HUES6 (cell line): ENCODE measurements at regions not wholly inside any gene's neighbourhood (a gene's known extent, or its start where the extent isn't known, plus 50 kb on each side); places are given as distances from the start of the nearest gene placed in this dataset.

Experiments
- H3K27ac ChIP-seq: 2 replicates; pipeline ENCODE4 v1.7.0; 2013; ENCODE audit warnings: low read depth, mild to moderate bottlenecking, low read length, inconsistent platforms
- H3K27me3 ChIP-seq: 2 replicates; pipeline ENCODE4 v1.6.1; 2013; ENCODE audit warnings: low read length; ENCODE audit not compliant: control insufficient read depth, insufficient read depth
- H3K36me3 ChIP-seq: 2 replicates; pipeline ENCODE4 v1.6.1; 2013; ENCODE audit warnings: low read length; ENCODE audit not compliant: control insufficient read depth, insufficient read depth
- H3K4me1 ChIP-seq: 2 replicates; pipeline ENCODE4 v1.6.1; 2013; ENCODE audit warnings: low read length; ENCODE audit not compliant: control insufficient read depth, insufficient read depth
- H3K4me3 ChIP-seq: 2 replicates; pipeline ENCODE4 v1.5.1; 2013; ENCODE audit warnings: low read depth, low read length
- H3K9ac ChIP-seq: one replicate; pipeline ENCODE4 v1.6.1; 2013; ENCODE audit warnings: mild to moderate bottlenecking, low read length
- H3K9me3 ChIP-seq: 2 replicates; pipeline ENCODE4 v1.6.1; 2013; ENCODE audit warnings: low read depth, low read length; ENCODE audit not compliant: control insufficient read depth, insufficient read depth

GRCh38 chr11:11738370-11738769 lies 103.4 kb upstream of the USP47 start:
- Histone ChIP-seq H3K27me3 (no peaks in the 10 kb centered on the region), H3K4me3 (no peak overlapping the region), H3K9ac (no peak overlapping the region), H3K27ac (no peak overlapping the region), H3K4me1 (peaks cover 4% of the 10 kb centered on the region), H3K9me3 (no peaks in the 10 kb centered on the region), H3K36me3 (no peaks in the 10 kb centered on the region)

- Histone ChIP-seq H3K9me3 (no peaks in the 10 kb centered on the region), H3K27ac (no peak overlapping the region), H3K4me3 (no peak overlapping the region), H3K9ac (no peak overlapping the region), H3K4me1 (peaks cover 4% of the 10 kb centered on the region), H3K36me3 (no peaks in the 10 kb centered on the region), H3K27me3 (no peaks in the 10 kb centered on the region)
Measured at GRCh38 chr11:11735586-11735985, 106.2 kb upstream of the USP47 start.

DNA sequence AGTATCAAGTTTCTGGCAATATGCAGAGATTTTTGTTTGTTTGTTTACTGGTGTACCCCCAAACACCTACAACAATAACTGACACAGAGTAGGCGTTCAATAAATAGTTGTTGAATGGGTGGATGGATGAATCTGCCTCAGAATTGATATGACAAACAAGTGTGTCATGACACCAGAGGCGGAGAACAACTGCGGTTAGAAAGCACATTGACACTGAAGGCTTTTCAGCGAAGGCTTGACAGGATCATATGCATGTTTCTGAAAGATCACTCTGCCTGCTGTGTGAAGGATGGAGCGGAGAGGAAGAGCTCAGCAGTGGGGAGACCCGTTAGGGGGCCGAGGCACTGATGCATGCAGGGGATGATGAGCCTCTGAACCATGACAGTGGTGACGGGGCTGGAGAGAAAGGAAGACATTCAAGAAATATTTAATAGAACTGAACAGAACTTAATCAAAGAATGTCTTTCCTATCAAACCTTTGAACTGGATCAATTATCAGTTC lies 108.5 kb upstream of the USP47 start:
- H3K27ac ChIP-seq = no peak overlapping the region
- H3K4me3 ChIP-seq = no peak overlapping the region
- H3K27me3 ChIP-seq = no peaks in the 10 kb centered on the region
- H3K36me3 ChIP-seq = no peaks in the 10 kb centered on the region
- H3K9me3 ChIP-seq = no peaks in the 10 kb centered on the region
- H3K4me1 ChIP-seq = peaks cover 4% of the 10 kb centered on the region
- H3K9ac ChIP-seq = no peak overlapping the region

DNA sequence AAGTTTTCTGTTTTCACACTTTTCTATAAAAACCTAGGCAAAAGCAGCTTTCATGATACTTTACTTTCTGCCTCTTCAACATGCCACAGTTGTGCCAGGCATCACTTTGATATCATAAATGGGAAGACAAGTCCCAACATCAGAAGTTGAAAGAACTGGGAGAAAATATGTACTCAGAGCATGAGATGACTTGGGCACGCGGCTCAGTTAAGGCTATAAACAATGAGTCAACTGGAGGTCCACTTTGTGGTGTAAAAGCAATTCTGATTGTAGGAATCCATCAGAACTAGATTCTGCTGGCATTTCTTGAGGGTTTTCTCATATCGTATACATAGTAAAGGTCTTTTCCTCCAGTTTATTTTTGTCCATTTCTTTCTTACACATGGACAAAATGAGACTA lies 109.7 kb upstream of the USP47 start:
- Histone ChIP-seq H3K27me3 (no peaks in the 10 kb centered on the region), H3K9ac (no peak overlapping the region), H3K9me3 (no peaks in the 10 kb centered on the region), H3K4me1 (peaks cover 4% of the 10 kb centered on the region), H3K27ac (no peak overlapping the region), H3K4me3 (no peak overlapping the region), H3K36me3 (no peaks in the 10 kb centered on the region)

DNA sequence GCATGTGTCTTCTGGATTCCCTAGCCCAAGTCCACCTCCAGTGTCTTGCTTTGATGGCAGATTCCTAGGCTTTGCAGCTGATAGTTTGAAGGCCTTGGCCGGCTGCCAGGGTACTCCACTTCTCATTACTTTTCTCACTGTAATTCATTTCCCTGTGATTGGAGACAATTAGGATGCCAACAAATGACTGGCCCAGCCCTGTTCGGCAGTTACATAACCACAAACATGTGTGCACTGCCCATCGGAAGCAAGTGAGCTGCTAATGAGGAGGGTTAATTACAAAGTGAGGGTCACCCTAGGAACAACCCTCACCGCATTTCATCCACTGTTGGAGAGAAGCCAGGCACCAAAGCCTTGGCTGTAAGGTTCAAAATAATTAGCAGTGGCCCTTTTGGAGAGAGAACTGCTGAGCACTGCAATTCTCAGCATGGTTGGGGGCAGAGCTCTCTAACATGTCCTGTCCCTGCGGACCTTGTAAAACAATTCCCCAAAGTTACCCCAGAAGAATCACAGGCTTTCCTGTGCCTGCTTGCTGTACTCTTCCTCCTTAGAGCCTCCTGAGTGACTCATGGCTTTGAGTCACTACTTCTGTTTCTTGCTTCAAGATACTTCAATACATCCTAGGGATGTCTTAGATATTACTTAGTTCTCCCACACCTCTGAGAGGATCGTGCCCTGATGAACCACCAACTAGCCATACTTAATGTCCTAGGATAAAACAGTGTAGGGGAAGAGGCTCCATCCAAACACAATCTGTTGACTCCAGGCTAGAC lies 109.7 kb upstream of the GALNT18 start:
- H3K9ac ChIP-seq = no peak overlapping the region
- H3K4me3 ChIP-seq = no peak overlapping the region
- H3K9me3 ChIP-seq = no peaks in the 10 kb centered on the region
- no peak overlapping the region for H3K27ac ChIP-seq
- H3K27me3 ChIP-seq = no peaks in the 10 kb centered on the region
- peaks cover 4% of the 10 kb centered on the region for H3K4me1 ChIP-seq
- H3K36me3 ChIP-seq = no peaks in the 10 kb centered on the region

- Histone ChIP-seq H3K27ac (no peak overlapping the region), H3K9me3 (no peaks in the 10 kb centered on the region), H3K9ac (no peak overlapping the region), H3K4me3 (no peak overlapping the region), H3K4me1 (no peaks in the 10 kb centered on the region), H3K36me3 (no peaks in the 10 kb centered on the region), H3K27me3 (no peaks in the 10 kb centered on the region)
Measured at GRCh38 chr11:11728386-11728785, 106.6 kb upstream of the GALNT18 start.

DNA sequence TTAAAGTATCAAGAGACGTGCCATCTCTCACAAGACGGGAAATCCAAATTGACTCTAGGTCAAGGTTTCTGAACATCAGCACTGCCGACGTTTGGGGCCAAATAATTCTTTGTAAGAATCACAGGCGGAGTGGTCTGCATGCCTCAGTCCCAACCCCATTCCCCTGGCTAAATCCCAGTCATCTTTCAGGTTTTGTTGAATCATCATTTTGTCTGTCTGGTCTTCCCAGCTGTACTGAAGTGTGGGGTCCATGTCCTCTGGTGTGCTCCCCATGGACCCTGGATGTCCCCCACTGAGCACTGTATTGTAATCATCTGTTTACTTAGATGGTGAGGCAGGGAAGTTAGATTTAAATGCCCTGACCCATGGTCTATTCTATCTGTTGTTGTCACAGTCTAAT lies 103.6 kb upstream of the GALNT18 start:
- Histone ChIP-seq H3K27ac (no peak overlapping the region), H3K4me3 (no peak overlapping the region), H3K4me1 (no peaks in the 10 kb centered on the region), H3K9me3 (peaks cover 3% of the 10 kb centered on the region; the same call in 1 of the 2 replicates), H3K36me3 (no peaks in the 10 kb centered on the region), H3K9ac (no peak overlapping the region), H3K27me3 (no peaks in the 10 kb centered on the region)

DNA sequence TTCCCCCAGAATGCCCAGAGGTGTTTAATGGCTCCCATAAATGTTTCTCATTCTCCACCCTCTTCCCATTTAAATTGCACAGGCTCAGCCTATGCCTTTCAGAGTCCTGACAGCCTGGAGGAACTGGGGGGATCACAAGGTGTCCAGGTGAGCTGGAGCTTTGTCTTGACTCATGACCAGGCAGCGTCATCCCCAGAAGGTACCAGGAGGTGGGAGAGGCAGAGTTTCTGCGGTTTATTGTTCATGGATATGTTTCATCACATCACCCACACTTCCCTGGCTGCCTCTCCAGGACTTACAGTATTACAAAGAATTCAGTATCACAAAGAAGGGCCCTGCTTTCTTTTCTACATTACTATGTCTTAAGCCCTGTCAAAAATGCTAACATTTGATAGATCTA lies 103.2 kb upstream of the GALNT18 start:
- H3K36me3 ChIP-seq = no peaks in the 10 kb centered on the region
- no peak overlapping the region for H3K27ac ChIP-seq
- no peak overlapping the region for H3K9ac ChIP-seq
- H3K9me3 ChIP-seq = peaks cover 4% of the 10 kb centered on the region; the same call in 1 of the 2 replicates
- H3K27me3 ChIP-seq = no peaks in the 10 kb centered on the region
- H3K4me1 ChIP-seq = no peaks in the 10 kb centered on the region
- H3K4me3 ChIP-seq = no peak overlapping the region

- Histone ChIP-seq H3K27me3 (no peaks in the 10 kb centered on the region), H3K36me3 (no peaks in the 10 kb centered on the region), H3K9ac (no peak overlapping the region), H3K4me3 (no peak overlapping the region), H3K4me1 (no peaks in the 10 kb centered on the region), H3K9me3 (peaks cover 6% of the 10 kb centered on the region), H3K27ac (no peak overlapping the region)
Measured at GRCh38 chr11:11722861-11723260, 101.1 kb upstream of the GALNT18 start.

DNA sequence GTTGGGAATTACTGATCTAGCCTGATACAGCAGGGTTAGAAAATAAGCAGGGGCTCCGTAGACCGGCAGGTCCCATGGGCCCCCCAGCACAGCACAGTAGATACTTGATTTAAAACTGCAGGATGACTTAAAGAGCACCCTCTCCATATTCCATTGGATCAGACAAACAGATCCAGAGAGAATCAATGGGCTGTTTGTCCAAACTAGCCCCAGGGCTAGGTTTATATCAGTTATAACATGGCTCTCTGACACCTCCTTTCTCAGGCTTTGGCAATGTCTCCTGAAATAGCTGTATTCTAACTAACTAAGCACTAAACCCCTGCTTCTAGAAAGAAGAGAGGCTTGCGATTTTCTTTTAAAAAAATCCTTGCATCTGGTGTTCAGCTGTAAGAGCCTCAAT lies 100.4 kb upstream of the GALNT18 start:
- no peaks in the 10 kb centered on the region for H3K36me3 ChIP-seq
- no peak overlapping the region for H3K27ac ChIP-seq

DNA sequence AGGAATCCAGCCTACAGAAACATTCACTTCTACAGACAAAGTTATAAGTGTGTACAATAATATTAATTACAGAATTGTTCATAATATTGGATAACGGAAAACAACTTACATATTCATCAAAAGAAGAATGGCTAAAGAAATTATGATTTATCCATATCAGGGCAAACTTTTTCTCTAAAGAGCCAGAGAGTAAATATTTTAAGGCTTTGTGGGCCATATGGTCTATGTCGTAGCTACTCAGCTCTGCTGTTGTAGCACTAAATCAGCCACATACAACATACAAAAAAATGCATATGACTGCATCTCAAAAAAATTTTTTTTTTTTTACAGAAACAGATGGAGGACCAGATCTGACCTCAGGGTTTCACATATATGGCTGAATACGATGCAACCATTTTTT lies 96.7 kb upstream of the GALNT18 start:
- Histone ChIP-seq H3K36me3 (no peaks in the 10 kb centered on the region), H3K9me3 (peaks cover 24% of the 10 kb centered on the region), H3K27me3 (no peaks in the 10 kb centered on the region), H3K4me3 (no peak overlapping the region), H3K4me1 (no peaks in the 10 kb centered on the region), H3K9ac (no peak overlapping the region), H3K27ac (no peak overlapping the region)

More for the DNA sequence above, 100.4 kb upstream of the GALNT18 start:
- Histone ChIP-seq H3K9ac (no peak overlapping the region), H3K4me1 (no peaks in the 10 kb centered on the region), H3K27me3 (no peaks in the 10 kb centered on the region), H3K9me3 (peaks cover 12% of the 10 kb centered on the region), H3K4me3 (no peak overlapping the region)
